ENCODE measurements at regions not wholly inside any gene's neighbourhood (a gene's known extent, or its start where the extent isn't known, plus 50 kb on each side); places are given as distances from the start of the nearest gene placed in this dataset.

GRCh38 chr12:123100882-123101281 lies 50.0 kb downstream of the PITPNM2 start:
- H3K9me3 Mint-ChIP-seq = no peaks in the 10 kb centered on the region
- ChIA-PET CTCF (no interaction called here), POLR2A (interaction anchor here (0.6 kb wide), 1 partner anchor 83 kb away, joined by 3 read pairs; no protein-coding TSS in a partner anchor)
- peaks cover 16% of the 10 kb centered on the region for H3K4me1 Mint-ChIP-seq
- H3K27me3 Mint-ChIP-seq = no peaks in the 10 kb centered on the region
- H3K36me3 Mint-ChIP-seq (ENCODE audit: low read depth) = no peaks in the 10 kb centered on the region
- no peak overlapping the region for H3K27ac Mint-ChIP-seq
- DNase-seq = no peak
- H3K4me3 Mint-ChIP-seq = no peak overlapping the region

DNA sequence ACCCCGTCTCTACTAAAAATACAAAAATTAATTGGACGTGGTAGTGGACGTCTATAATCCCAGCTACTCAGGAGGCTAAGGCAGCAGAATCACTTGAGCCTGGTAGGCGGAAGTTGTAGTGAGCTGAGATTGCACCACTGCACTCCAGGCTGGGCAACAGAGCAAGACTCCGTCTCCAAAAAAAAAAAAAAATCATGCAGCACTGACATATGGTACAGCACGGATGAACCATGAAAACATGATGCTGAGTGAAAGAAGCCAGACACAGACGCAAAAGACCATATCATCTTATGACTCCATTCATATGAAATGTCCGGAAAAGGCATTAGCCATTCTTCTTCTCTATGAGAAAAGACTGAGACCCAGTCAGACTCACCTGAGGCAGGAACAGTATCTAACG lies 50.4 kb downstream of the PITPNM2 start:
- CTCF ChIA-PET = no interaction called here
- Mint-ChIP-seq H3K4me3 (no peak overlapping the region), H3K36me3 (ENCODE audit: low read depth) (no peaks in the 10 kb centered on the region), H3K9me3 (no peaks in the 10 kb centered on the region), H3K27me3 (no peaks in the 10 kb centered on the region), H3K4me1 (peaks cover 12% of the 10 kb centered on the region), H3K27ac (no peak overlapping the region)
- no peak for DNase-seq
- POLR2A ChIA-PET = interaction anchor here (0.6 kb wide), 1 partner anchor 83 kb away, joined by 3 read pairs; no protein-coding TSS in a partner anchor

- Mint-ChIP-seq H3K27ac (no peak overlapping the region), H3K4me3 (no peak overlapping the region), H3K36me3 (ENCODE audit: low read depth) (no peaks in the 10 kb centered on the region), H3K27me3 (no peaks in the 10 kb centered on the region), H3K4me1 (peaks cover 7% of the 10 kb centered on the region), H3K9me3 (no peaks in the 10 kb centered on the region)
- ChIA-PET POLR2A (interaction anchor here (0.8 kb wide), 1 partner anchor 17 kb away, joined by 3 read pairs; no protein-coding TSS in a partner anchor), CTCF (no interaction called here)
- DNase-seq = no peak
Measured at GRCh38 chr12:123099560-123100192, 51.2 kb downstream of the PITPNM2 start.

GRCh38 chr12:123098780-123099179 lies 52.1 kb downstream of the PITPNM2 start:
- ChIA-PET CTCF (no interaction called here), POLR2A (no interaction called here)
- Mint-ChIP-seq H3K27ac (no peak overlapping the region), H3K4me3 (no peak overlapping the region), H3K4me1 (peaks cover 7% of the 10 kb centered on the region), H3K9me3 (no peaks in the 10 kb centered on the region), H3K27me3 (no peaks in the 10 kb centered on the region), H3K36me3 (ENCODE audit: low read depth) (no peaks in the 10 kb centered on the region)
- no peak for DNase-seq

DNA sequence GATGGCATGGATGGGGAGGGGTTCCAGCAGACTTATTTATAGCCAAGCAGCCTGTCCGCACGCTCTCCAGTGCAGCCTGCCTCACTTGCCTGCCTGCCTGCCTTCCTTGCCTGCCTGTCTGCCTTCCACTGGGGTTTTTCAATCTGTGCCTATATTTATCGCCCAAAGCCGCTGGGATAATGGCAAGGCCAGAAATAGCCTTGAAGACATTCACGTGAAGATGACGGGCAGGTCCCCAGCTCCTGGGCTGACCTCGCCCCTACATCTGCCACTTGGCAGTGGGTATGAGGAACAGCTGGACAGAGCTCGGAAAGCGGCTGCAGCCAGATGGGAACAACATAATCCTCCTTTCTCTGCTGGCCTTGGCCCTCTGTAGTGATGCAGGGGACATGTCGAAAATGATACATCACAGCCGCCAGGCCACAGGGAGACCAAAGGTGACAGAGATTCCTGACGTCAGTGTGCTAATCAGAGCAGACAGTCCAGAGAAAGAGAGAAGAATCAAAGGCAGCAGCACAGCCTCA lies 53.3 kb downstream of the PITPNM2 start:
- peaks cover 5% of the 10 kb centered on the region for H3K4me1 Mint-ChIP-seq
- ChIA-PET CTCF (no interaction called here), POLR2A (interaction anchor here (0.7 kb wide), 1 partner anchor 22 kb away, joined by 3 read pairs; no protein-coding TSS in a partner anchor)

GRCh38 chr12:123096741-123097140 lies 54.1 kb downstream of the PITPNM2 start:
- ChIA-PET CTCF (no interaction called here), POLR2A (interaction anchor here (0.7 kb wide), 1 partner anchor 21 kb away, joined by 3 read pairs; no protein-coding TSS in a partner anchor)
- no peaks in the 10 kb centered on the region for H3K36me3 Mint-ChIP-seq (ENCODE audit: low read depth)
- H3K4me3 Mint-ChIP-seq = no peak overlapping the region
- no peaks in the 10 kb centered on the region for H3K4me1 Mint-ChIP-seq
- DNase-seq = no peak
- no peak overlapping the region for H3K27ac Mint-ChIP-seq
- H3K27me3 Mint-ChIP-seq = no peaks in the 10 kb centered on the region
- H3K9me3 Mint-ChIP-seq = no peaks in the 10 kb centered on the region

More for the DNA sequence above, 53.3 kb downstream of the PITPNM2 start:
- H3K4me3 Mint-ChIP-seq = no peak overlapping the region
- no peaks in the 10 kb centered on the region for H3K9me3 Mint-ChIP-seq
- no peaks in the 10 kb centered on the region for H3K36me3 Mint-ChIP-seq (ENCODE audit: low read depth)
- H3K27ac Mint-ChIP-seq = no peak overlapping the region
- DNase-seq = no peak
- no peaks in the 10 kb centered on the region for H3K27me3 Mint-ChIP-seq

DNA sequence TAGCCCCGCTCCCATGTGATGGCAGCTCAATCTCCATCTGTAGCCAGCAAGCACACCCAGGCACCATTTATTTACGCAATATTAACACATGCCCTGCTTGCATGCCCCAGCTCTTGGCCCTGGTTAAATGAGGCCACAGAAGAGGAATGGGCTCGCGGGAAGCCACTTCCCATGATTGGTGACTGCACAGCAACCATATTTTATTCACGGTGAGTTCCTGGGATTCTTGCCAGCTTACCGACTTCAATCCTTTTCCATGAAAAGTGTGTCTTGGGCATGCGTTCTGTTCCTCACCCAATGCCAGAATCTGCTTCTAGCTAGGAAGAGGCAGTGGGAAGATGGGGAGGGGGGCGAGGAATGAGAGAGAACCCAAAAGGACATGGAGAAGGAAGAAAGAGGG lies 54.7 kb downstream of the PITPNM2 start:
- no peaks in the 10 kb centered on the region for H3K36me3 Mint-ChIP-seq (ENCODE audit: low read depth)
- no peaks in the 10 kb centered on the region for H3K27me3 Mint-ChIP-seq
- ChIA-PET POLR2A (interaction anchor here (1.1 to 4.0 kb wide), 2 partner anchors 10 to 21 kb away, joined by 3 to 14 read pairs; no protein-coding TSS in a partner anchor), CTCF (interaction anchor here (1.1 kb wide), 1 partner anchor 21 kb away, joined by 4 read pairs; no protein-coding TSS in a partner anchor)
- DNase-seq = no peak
- H3K9me3 Mint-ChIP-seq = no peaks in the 10 kb centered on the region
- no peaks in the 10 kb centered on the region for H3K4me1 Mint-ChIP-seq
- H3K27ac Mint-ChIP-seq = no peak overlapping the region
- H3K4me3 Mint-ChIP-seq = no peak overlapping the region

- POLR2A ChIA-PET = interaction anchor here (1.1 to 4.0 kb wide), 2 partner anchors 11 to 20 kb away, joined by 3 to 14 read pairs; no protein-coding TSS in a partner anchor
- Mint-ChIP-seq H3K4me1 (no peaks in the 10 kb centered on the region), H3K27ac (no peak overlapping the region), H3K36me3 (ENCODE audit: low read depth) (no peaks in the 10 kb centered on the region), H3K9me3 (no peaks in the 10 kb centered on the region), H3K4me3 (no peak overlapping the region), H3K27me3 (no peaks in the 10 kb centered on the region)
- DNase-seq = no peak
- CTCF ChIA-PET = interaction anchor here (1.1 to 1.3 kb wide), 2 partner anchors 12 to 20 kb away, joined by 3 to 4 read pairs; no protein-coding TSS in a partner anchor
Measured at GRCh38 chr12:123095078-123095881, 55.6 kb downstream of the PITPNM2 start.

- Mint-ChIP-seq H3K9me3 (no peaks in the 10 kb centered on the region), H3K27ac (no peak overlapping the region), H3K4me3 (no peak overlapping the region), H3K27me3 (peaks cover 2% of the 10 kb centered on the region), H3K36me3 (ENCODE audit: low read depth) (no peaks in the 10 kb centered on the region), H3K4me1 (peaks cover 6% of the 10 kb centered on the region)
- POLR2A ChIA-PET = interaction anchor here (0.6 to 4.0 kb wide), 2 partner anchors 12 to 603 kb away, joined by 3 to 14 read pairs; no protein-coding TSS in a partner anchor
- DNase-seq = no peak
- CTCF ChIA-PET = interaction anchor here (1.3 kb wide), 1 partner anchor 13 kb away, joined by 3 read pairs; no protein-coding TSS in a partner anchor
Measured at GRCh38 chr12:123094349-123095077, 56.4 kb downstream of the PITPNM2 start.

DNA sequence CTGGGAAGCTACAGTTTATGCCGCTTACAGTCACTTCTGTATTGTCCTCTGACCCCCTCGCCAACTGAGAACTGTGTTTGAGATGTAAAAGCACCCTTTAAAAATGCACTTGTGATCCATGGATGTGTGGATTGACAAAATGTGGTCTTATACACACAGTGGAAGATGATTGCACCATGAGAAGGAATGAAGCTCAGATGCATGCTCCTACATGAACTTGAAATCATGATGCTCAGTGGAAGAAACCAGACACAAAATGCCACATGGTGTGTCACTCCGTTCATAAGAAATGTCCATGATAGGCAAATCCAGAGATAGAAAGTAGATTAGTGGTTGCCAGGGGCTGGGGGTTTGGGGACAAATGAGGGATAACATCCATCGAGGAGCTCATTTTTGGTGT lies 58.0 kb downstream of the PITPNM2 start:
- no peaks in the 10 kb centered on the region for H3K36me3 Mint-ChIP-seq (ENCODE audit: low read depth)
- H3K27ac Mint-ChIP-seq = no peak overlapping the region
- ChIA-PET CTCF (no interaction called here), POLR2A (interaction anchor here (0.6 to 4.0 kb wide), 3 partner anchors 9 to 141 kb away, joined by 3 to 14 read pairs (median 3); no protein-coding TSS in a partner anchor)
- H3K4me1 Mint-ChIP-seq = peaks cover 9% of the 10 kb centered on the region
- no peak for DNase-seq
- peaks cover 4% of the 10 kb centered on the region for H3K27me3 Mint-ChIP-seq
- no peaks in the 10 kb centered on the region for H3K9me3 Mint-ChIP-seq
- H3K4me3 Mint-ChIP-seq = no peak overlapping the region

- Mint-ChIP-seq H3K27me3 (peaks cover 4% of the 10 kb centered on the region), H3K9me3 (no peaks in the 10 kb centered on the region), H3K36me3 (ENCODE audit: low read depth) (no peaks in the 10 kb centered on the region), H3K27ac (no peak overlapping the region), H3K4me1 (peaks cover 9% of the 10 kb centered on the region), H3K4me3 (no peak overlapping the region)
- CTCF ChIA-PET = no interaction called here
- POLR2A ChIA-PET = no interaction called here
- DNase-seq = no peak
Measured at GRCh38 chr12:123091230-123092150, 59.4 kb downstream of the PITPNM2 start.

Data from activated CD4-positive, alpha-beta memory T cell treated with anti-CD3 and anti-CD28 coated beads, Interleukin-2, amount 10 ng/mL, durations not matched to agents 7 days and 5 days (primary cell).